HEK293 (cell line): ENCODE measurements at regions not wholly inside any gene's neighbourhood (a gene's known extent, or its start where the extent isn't known, plus 50 kb on each side); places are given as distances from the start of the nearest gene placed in this dataset.
A peak's percentile ranks its signal among the peaks of the same experiment; 100 is the strongest.

Experiments
- CTCF ChIA-PET: fragments of 350-600 bp; formaldehyde crosslinking; extraction: SDS; loops from one replicate; lab custom pipeline; 2021; ENCODE audit warnings: antibody characterized with exemption; lab: Yijun Ruan, JAX
- POLR2A ChIA-PET: fragments of 300-600 bp; formaldehyde crosslinking; extraction: SDS; loops from one replicate; lab custom pipeline; 2020; ENCODE audit warnings: antibody characterized with exemption, inconsistent platforms; lab: Yijun Ruan, JAX
- H3K27ac ChIP-seq: fragments of 200-500 bp; sonication (Bioruptor generic); 2 replicates; pipeline ENCODE4 v1.5.1; 2014; ENCODE audit warnings: low read depth, low read length, control low read depth, inconsistent platforms; ENCODE audit errors: extremely low read depth
- H3K36me3 ChIP-seq, 2 experiments: fragments of 200-500 bp in 1 of 2; sonication (Bioruptor generic) in 1 of 2; 1 replicate in 1 of 2; 2 replicates in 1 of 2; pipeline ENCODE4 v1.5.1; 2014 to 2017; ENCODE audit warnings: inconsistent platforms in 2 of 2, low read length in 2 of 2; ENCODE audit not compliant: control insufficient read depth in 2 of 2, insufficient read depth in 1 of 2
- H3K4me1 ChIP-seq: fragments of 200-500 bp; sonication (Bioruptor generic); 2 replicates; pipeline ENCODE4 v1.5.1; 2014; ENCODE audit warnings: mild to moderate bottlenecking, low read length, inconsistent platforms; ENCODE audit not compliant: control insufficient read depth, insufficient read depth
- H3K4me3 ChIP-seq: 2 replicates; pipeline ENCODE4 v1.5.1; 2011; ENCODE audit warnings: low read depth, mild to moderate bottlenecking, control low read depth, low read length, moderate library complexity
- H3K9me3 ChIP-seq: fragments of 200-500 bp; sonication (Bioruptor generic); 2 replicates; pipeline ENCODE4 v1.5.1; 2014; ENCODE audit warnings: low read depth, low read length, inconsistent platforms; ENCODE audit not compliant: control insufficient read depth, insufficient read depth
- BCL11B ChIP-seq: fragments of 450-650 bp; formaldehyde crosslinking; IDR thresholded peaks from 2 replicates; pipeline ENCODE4 v1.5.1; 2016; ENCODE audit warnings: low read depth, missing biosample characterization, missing genetic modification characterization
- GFI1B ChIP-seq: fragments of 450-650 bp; formaldehyde crosslinking; IDR thresholded peaks from 2 replicates; pipeline ENCODE4 v1.5.1; 2016; ENCODE audit warnings: missing biosample characterization, missing genetic modification characterization
- HIC1 ChIP-seq: fragments of 450-650 bp; formaldehyde crosslinking; IDR thresholded peaks from 2 replicates; pipeline ENCODE4 v1.5.1; 2016; ENCODE audit warnings: missing biosample characterization, missing genetic modification characterization
- HOXD13 ChIP-seq: sonication (generic); formaldehyde crosslinking; IDR thresholded peaks from 2 replicates; pipeline ENCODE4 v1.8.0; 2022; ENCODE audit warnings: missing genetic modification reagents, borderline replicate concordance
- PRDM6 ChIP-seq: fragments of 450-650 bp; formaldehyde crosslinking; IDR thresholded peaks from 2 replicates; pipeline ENCODE4 v1.5.1; 2017; ENCODE audit warnings: missing biosample characterization, missing genetic modification characterization
- WT1 ChIP-seq: fragments of 450-650 bp; formaldehyde crosslinking; IDR thresholded peaks from 2 replicates; pipeline ENCODE4 v1.5.1; 2016; ENCODE audit warnings: missing biosample characterization, missing genetic modification characterization
- ZBTB21 ChIP-seq: fragments of 450-650 bp; formaldehyde crosslinking; IDR thresholded peaks from 2 replicates; pipeline ENCODE4 v1.5.1; 2017; ENCODE audit warnings: missing biosample characterization, missing genetic modification characterization
- ZBTB7A ChIP-seq: fragments of 450-650 bp; formaldehyde crosslinking; IDR thresholded peaks from 2 replicates; pipeline ENCODE4 v1.5.1; 2016; ENCODE audit warnings: low read depth, missing biosample characterization, missing genetic modification characterization
- ZFHX2 ChIP-seq: fragments of 450-650 bp; formaldehyde crosslinking; conservative IDR thresholded peaks from 2 replicates; pipeline ENCODE4 v1.5.1; 2016; ENCODE audit warnings: missing biosample characterization, missing genetic modification characterization
- ZIC2 ChIP-seq: fragments of 450-650 bp; formaldehyde crosslinking; IDR thresholded peaks from 2 replicates; pipeline ENCODE4 v1.5.1; 2016; ENCODE audit warnings: missing biosample characterization, missing genetic modification characterization
- ZNF16 ChIP-seq: fragments of 450-650 bp; formaldehyde crosslinking; IDR thresholded peaks from 2 replicates; pipeline ENCODE4 v1.5.1; 2016; ENCODE audit warnings: low read depth, missing biosample characterization, missing genetic modification characterization
- ZNF335 ChIP-seq: fragments of 450-650 bp; formaldehyde crosslinking; conservative IDR thresholded peaks from 2 replicates; pipeline ENCODE4 v1.5.1; 2016; ENCODE audit warnings: missing biosample characterization, missing genetic modification characterization
- ZNF501 ChIP-seq: fragments of 450-650 bp; formaldehyde crosslinking; IDR thresholded peaks from 2 replicates; pipeline ENCODE4 v1.5.1; 2016; ENCODE audit warnings: missing biosample characterization, missing genetic modification characterization
- ZNF664 ChIP-seq: fragments of 450-650 bp; formaldehyde crosslinking; IDR thresholded peaks from 2 replicates; pipeline ENCODE4 v1.5.1; 2016; ENCODE audit warnings: missing biosample characterization, missing genetic modification characterization
- ZNF677 ChIP-seq: fragments of 450-650 bp; IDR thresholded peaks from 2 replicates; pipeline ENCODE4 v1.5.0; 2018; ENCODE audit warnings: missing biosample characterization, mild to moderate bottlenecking, missing genetic modification characterization, moderate library complexity
- ZNF776 ChIP-seq: fragments of 450-650 bp; formaldehyde crosslinking; IDR thresholded peaks from 2 replicates; pipeline ENCODE4 v1.5.0; 2017; ENCODE audit warnings: missing biosample characterization, missing genetic modification characterization, borderline replicate concordance
- TF ChIP-seq, protein P1 (sequence below): fragments of 450-650 bp; formaldehyde crosslinking; IDR thresholded peaks from 2 replicates; pipeline ENCODE4 v1.5.1; 2016; ENCODE audit warnings: missing biosample characterization, missing genetic modification characterization
- TF ChIP-seq, protein P2 (sequence below): fragments of 450-650 bp; formaldehyde crosslinking; IDR thresholded peaks from 2 replicates; pipeline ENCODE4 v1.5.1; 2016; ENCODE audit warnings: missing biosample characterization, missing genetic modification characterization
- TF ChIP-seq, protein P3 (sequence below): sonication (generic); formaldehyde crosslinking; IDR thresholded peaks from 2 replicates; pipeline ENCODE4 v1.8.1; 2022; ENCODE audit warnings: mild to moderate bottlenecking, moderate library complexity, missing genetic modification reagents

- no peaks in the 10 kb centered on the region for H3K9me3 ChIP-seq
- no peak overlapping the region for H3K27ac ChIP-seq
- no peak overlapping the region for H3K4me3 ChIP-seq
- H3K4me1 ChIP-seq: no peaks in the 10 kb centered on the region
- peak; percentile 62 for TF ChIP-seq PRDM6 (tag by site-specific recombination)
- TF ChIP-seq ZNF664: no peak
- H3K36me3 ChIP-seq: no peaks in the 10 kb centered on the region
- ChIA-PET CTCF (interaction anchor here (1.4 kb wide), 1 partner anchor 15 kb away, joined by 4 read pairs; no protein-coding TSS in a partner anchor), POLR2A (no interaction called here)
These were observed 82.6 kb upstream of the ANK2 start for GRCh38 chr4:112966701-112967488.

- no peak overlapping the region for H3K27ac ChIP-seq
- no peak overlapping the region for H3K4me3 ChIP-seq
- CTCF ChIA-PET: interaction anchor here (1.4 kb wide), 1 partner anchor 17 kb away, joined by 4 read pairs; no protein-coding TSS in a partner anchor
- TF ChIP-seq, protein P1, sequence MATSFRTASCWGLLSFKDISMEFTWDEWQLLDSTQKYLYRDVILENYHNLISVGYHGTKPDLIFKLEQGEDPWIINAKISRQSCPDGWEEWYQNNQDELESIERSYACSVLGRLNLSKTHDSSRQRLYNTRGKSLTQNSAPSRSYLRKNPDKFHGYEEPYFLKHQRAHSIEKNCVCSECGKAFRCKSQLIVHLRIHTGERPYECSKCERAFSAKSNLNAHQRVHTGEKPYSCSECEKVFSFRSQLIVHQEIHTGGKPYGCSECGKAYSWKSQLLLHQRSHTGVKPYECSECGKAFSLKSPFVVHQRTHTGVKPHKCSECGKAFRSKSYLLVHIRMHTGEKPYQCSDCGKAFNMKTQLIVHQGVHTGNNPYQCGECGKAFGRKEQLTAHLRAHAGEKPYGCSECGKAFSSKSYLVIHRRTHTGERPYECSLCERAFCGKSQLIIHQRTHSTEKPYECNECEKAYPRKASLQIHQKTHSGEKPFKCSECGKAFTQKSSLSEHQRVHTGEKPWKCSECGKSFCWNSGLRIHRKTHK: no peak
- TF ChIP-seq GFI1B (tag by site-specific recombination) (no peak), ZBTB7A (tag by site-specific recombination) (no peak), ZNF16 (tag by site-specific recombination) (no peak), ZBTB21 (tag by site-specific recombination) (no peak), BCL11B (tag by site-specific recombination) (no peak), ZNF677 (no peak)
- TF ChIP-seq, protein P2, sequence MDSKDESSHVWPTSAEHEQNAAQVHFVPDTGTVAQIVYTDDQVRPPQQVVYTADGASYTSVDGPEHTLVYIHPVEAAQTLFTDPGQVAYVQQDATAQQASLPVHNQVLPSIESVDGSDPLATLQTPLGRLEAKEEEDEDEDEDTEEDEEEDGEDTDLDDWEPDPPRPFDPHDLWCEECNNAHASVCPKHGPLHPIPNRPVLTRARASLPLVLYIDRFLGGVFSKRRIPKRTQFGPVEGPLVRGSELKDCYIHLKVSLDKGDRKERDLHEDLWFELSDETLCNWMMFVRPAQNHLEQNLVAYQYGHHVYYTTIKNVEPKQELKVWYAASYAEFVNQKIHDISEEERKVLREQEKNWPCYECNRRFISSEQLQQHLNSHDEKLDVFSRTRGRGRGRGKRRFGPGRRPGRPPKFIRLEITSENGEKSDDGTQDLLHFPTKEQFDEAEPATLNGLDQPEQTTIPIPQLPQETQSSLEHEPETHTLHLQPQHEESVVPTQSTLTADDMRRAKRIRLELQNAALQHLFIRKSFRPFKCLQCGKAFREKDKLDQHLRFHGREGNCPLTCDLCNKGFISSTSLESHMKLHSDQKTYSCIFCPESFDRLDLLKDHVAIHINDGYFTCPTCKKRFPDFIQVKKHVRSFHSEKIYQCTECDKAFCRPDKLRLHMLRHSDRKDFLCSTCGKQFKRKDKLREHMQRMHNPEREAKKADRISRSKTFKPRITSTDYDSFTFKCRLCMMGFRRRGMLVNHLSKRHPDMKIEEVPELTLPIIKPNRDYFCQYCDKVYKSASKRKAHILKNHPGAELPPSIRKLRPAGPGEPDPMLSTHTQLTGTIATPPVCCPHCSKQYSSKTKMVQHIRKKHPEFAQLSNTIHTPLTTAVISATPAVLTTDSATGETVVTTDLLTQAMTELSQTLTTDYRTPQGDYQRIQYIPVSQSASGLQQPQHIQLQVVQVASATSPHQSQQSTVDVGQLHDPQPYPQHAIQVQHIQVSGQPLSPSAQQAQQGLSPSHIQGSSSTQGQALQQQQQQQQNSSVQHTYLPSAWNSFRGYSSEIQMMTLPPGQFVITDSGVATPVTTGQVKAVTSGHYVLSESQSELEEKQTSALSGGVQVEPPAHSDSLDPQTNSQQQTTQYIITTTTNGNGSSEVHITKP: no peak
- H3K36me3 ChIP-seq: no peaks in the 10 kb centered on the region
- POLR2A ChIA-PET: no interaction called here
- no peaks in the 10 kb centered on the region for H3K4me1 ChIP-seq
- H3K9me3 ChIP-seq: no peaks in the 10 kb centered on the region
These were observed 80.8 kb upstream of the ANK2 start for GRCh38 chr4:112968451-112969159.

GRCh38 chr4:112970903-112971302, 78.5 kb upstream of the ANK2 start:
- TF ChIP-seq ZNF776 (tag by site-specific recombination) (no peak), ZNF501 (tag by site-specific recombination) (no peak), HOXD13 (CRISPR knock-in tag) (no peak), WT1 (no peak), ZNF335 (tag by site-specific recombination) (no peak), ZIC2 (tag by site-specific recombination) (no peak), ZFHX2 (tag by site-specific recombination) (no peak), HIC1 (tag by site-specific recombination) (no peak)
- TF ChIP-seq, protein P3, sequence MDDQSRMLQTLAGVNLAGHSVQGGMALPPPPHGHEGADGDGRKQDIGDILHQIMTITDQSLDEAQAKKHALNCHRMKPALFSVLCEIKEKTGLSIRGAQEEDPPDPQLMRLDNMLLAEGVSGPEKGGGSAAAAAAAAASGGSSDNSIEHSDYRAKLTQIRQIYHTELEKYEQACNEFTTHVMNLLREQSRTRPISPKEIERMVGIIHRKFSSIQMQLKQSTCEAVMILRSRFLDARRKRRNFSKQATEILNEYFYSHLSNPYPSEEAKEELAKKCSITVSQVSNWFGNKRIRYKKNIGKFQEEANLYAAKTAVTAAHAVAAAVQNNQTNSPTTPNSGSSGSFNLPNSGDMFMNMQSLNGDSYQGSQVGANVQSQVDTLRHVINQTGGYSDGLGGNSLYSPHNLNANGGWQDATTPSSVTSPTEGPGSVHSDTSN: no peak
- Histone ChIP-seq H3K27ac (no peak overlapping the region), H3K4me1 (no peaks in the 10 kb centered on the region), H3K36me3 (no peaks in the 10 kb centered on the region), H3K4me3 (no peak overlapping the region), H3K9me3 (no peaks in the 10 kb centered on the region)
- ChIA-PET CTCF (no interaction called here), POLR2A (no interaction called here)
